SK-N-SH treated with all-trans-retinoic acid at 6 μM for 48 hours (cell line): ENCODE measurements at regions not wholly inside any gene's neighbourhood (a gene's known extent, or its start where the extent isn't known, plus 50 kb on each side); places are given as distances from the start of the nearest gene placed in this dataset.

Source experiments
- ATAC-seq: fragments of 200-7000 bp; cut with Tn5 transposase; 3 replicates; pipeline ENCODE4 v1.9.1; 2020; ENCODE audit warnings: mild to moderate bottlenecking, moderate library complexity
- ARNTL ChIP-seq: fragments of 450-650 bp; formaldehyde crosslinking; IDR thresholded peaks from 2 replicates; pipeline ENCODE4 v1.5.0; 2020; ENCODE audit warnings: low read depth, mild to moderate bottlenecking, moderate library complexity, borderline replicate concordance
- CREB5 ChIP-seq: fragments of 250-450 bp; sonication (Bioruptor Pico); IDR thresholded peaks from 2 replicates; pipeline ENCODE4 v1.5.1; 2020; ENCODE audit warnings: low read depth, mild to moderate bottlenecking, moderate library complexity
- CSDC2 ChIP-seq: fragments of 250-450 bp; sonication (Bioruptor Pico); IDR thresholded peaks from 2 replicates; pipeline ENCODE4 v1.5.0; 2020; ENCODE audit warnings: mild to moderate bottlenecking, moderate library complexity
- CSRNP3 ChIP-seq: fragments of 250-450 bp; sonication (Bioruptor Pico); IDR thresholded peaks from 2 replicates; pipeline ENCODE4 v1.5.1; 2021; ENCODE audit warnings: mild to moderate bottlenecking, moderate library complexity
- ESRRG ChIP-seq: fragments of 250-450 bp; sonication (Bioruptor Pico); IDR thresholded peaks from 2 replicates; pipeline ENCODE4 v1.6.1; 2021; ENCODE audit warnings: mild to moderate bottlenecking
- GLIS3 ChIP-seq: fragments of 250-450 bp; sonication (Bioruptor Pico); IDR thresholded peaks from 2 replicates; pipeline ENCODE4 v1.5.0; 2020; ENCODE audit warnings: mild to moderate bottlenecking, moderate library complexity
- PATZ1 ChIP-seq: fragments of 250-450 bp; sonication (Bioruptor Pico); IDR thresholded peaks from 2 replicates; pipeline ENCODE4 v1.8.0; 2020; ENCODE audit warnings: mild to moderate bottlenecking, moderate library complexity, borderline replicate concordance
- POU6F1 ChIP-seq: fragments of 250-450 bp; sonication (Bioruptor Pico); IDR thresholded peaks from 2 replicates; pipeline ENCODE4 v1.8.0; 2021; ENCODE audit warnings: low read depth, mild to moderate bottlenecking, moderate library complexity, borderline replicate concordance
- RARB ChIP-seq: fragments of 250-450 bp; sonication (Bioruptor Pico); IDR thresholded peaks from 2 replicates; pipeline ENCODE4 v1.8.0; 2021; ENCODE audit warnings: mild to moderate bottlenecking, moderate library complexity
- SNAI2 ChIP-seq: fragments of 250-450 bp; sonication (Bioruptor Pico); IDR thresholded peaks from 2 replicates; pipeline ENCODE4 v1.5.0; 2020; ENCODE audit warnings: mild to moderate bottlenecking, moderate library complexity
- TOX ChIP-seq: fragments of 250-450 bp; sonication (Bioruptor Pico); IDR thresholded peaks from 2 replicates; pipeline ENCODE4 v1.8.0; 2021; ENCODE audit warnings: mild to moderate bottlenecking, moderate library complexity, borderline replicate concordance
- ZC3H10 ChIP-seq: fragments of 250-450 bp; sonication (Bioruptor Pico); IDR thresholded peaks from 2 replicates; pipeline ENCODE4 v1.5.1; 2021; ENCODE audit warnings: mild to moderate bottlenecking, moderate library complexity
- ZFP3 ChIP-seq: fragments of 250-450 bp; sonication (Bioruptor Pico); IDR thresholded peaks from 2 replicates; pipeline ENCODE4 v1.5.0; 2020; ENCODE audit warnings: mild to moderate bottlenecking, moderate library complexity
- ZNF565 ChIP-seq: fragments of 450-650 bp; formaldehyde crosslinking; conservative IDR thresholded peaks from 2 replicates; pipeline ENCODE4 v1.5.0; 2020; ENCODE audit warnings: low read depth, mild to moderate bottlenecking, moderate library complexity
- ZNF70 ChIP-seq: fragments of 450-650 bp; formaldehyde crosslinking; IDR thresholded peaks from 2 replicates; pipeline ENCODE4 v1.5.0; 2020; ENCODE audit warnings: mild to moderate bottlenecking, moderate library complexity
- ZNF8 ChIP-seq: fragments of 450-650 bp; formaldehyde crosslinking; IDR thresholded peaks from 2 replicates; pipeline ENCODE4 v1.5.0; 2020; ENCODE audit warnings: mild to moderate bottlenecking, moderate library complexity

GRCh38 chr13:90403330-90404082, 944.0 kb upstream of the MIR17HG start:
- TF ChIP-seq ZNF565, result no peak
- TF ChIP-seq ARNTL, result no peak
- no peak for ATAC-seq

- ATAC-seq, result no peak
- TF ChIP-seq ZNF70 (CRISPR knock-in tag), result no peak
Observed at GRCh38 chr13:90405301-90405700, 942.2 kb upstream of the MIR17HG start.

- TF ChIP-seq SNAI2 (CRISPR knock-in tag) (no peak), GLIS3 (no peak), TOX (CRISPR knock-in tag) (no peak), ESRRG (CRISPR knock-in tag) (no peak), ZNF8 (CRISPR knock-in tag) (no peak), ZFP3 (CRISPR knock-in tag) (no peak), CSRNP3 (CRISPR knock-in tag) (no peak), ZNF70 (CRISPR knock-in tag) (no peak), POU6F1 (CRISPR knock-in tag) (no peak), PATZ1 (CRISPR knock-in tag) (no peak), CSDC2 (CRISPR knock-in tag) (no peak), CREB5 (CRISPR knock-in tag) (no peak), ZC3H10 (CRISPR knock-in tag) (no peak), RARB (no peak)
- no peak for ATAC-seq
Observed at GRCh38 chr13:90412980-90413379, 934.5 kb upstream of the MIR17HG start.

GRCh38 chr13:90413548-90413947, 933.9 kb upstream of the MIR17HG start:
- TF ChIP-seq TOX (CRISPR knock-in tag), result no peak
- TF ChIP-seq ARNTL, result no peak
- no peak for TF ChIP-seq CSDC2 (CRISPR knock-in tag)
- TF ChIP-seq ESRRG (CRISPR knock-in tag), result no peak
- no peak for TF ChIP-seq PATZ1 (CRISPR knock-in tag)
- TF ChIP-seq CSRNP3 (CRISPR knock-in tag), result no peak
- no peak for ATAC-seq
